NT2/D1 (cell line): ENCODE measurements at regions not wholly inside any gene's neighbourhood (a gene's known extent, or its start where the extent isn't known, plus 50 kb on each side); places are given as distances from the start of the nearest gene placed in this dataset.

Experiments used
- SUZ12 ChIP-seq: IDR thresholded peaks from 2 replicates; pipeline ENCODE4 v1.6.1; 2011; ENCODE audit not compliant: insufficient read length, insufficient read depth; ENCODE audit errors: extremely low read depth
- YY1 ChIP-seq: IDR thresholded peaks from 2 replicates; pipeline ENCODE4 v1.6.1; 2011; ENCODE audit not compliant: insufficient read length, insufficient read depth
- ZNF274 ChIP-seq: IDR thresholded peaks from 2 replicates; pipeline ENCODE4 v1.6.1; 2011; ENCODE audit warnings: mild to moderate bottlenecking, low read depth, low read length

DNA sequence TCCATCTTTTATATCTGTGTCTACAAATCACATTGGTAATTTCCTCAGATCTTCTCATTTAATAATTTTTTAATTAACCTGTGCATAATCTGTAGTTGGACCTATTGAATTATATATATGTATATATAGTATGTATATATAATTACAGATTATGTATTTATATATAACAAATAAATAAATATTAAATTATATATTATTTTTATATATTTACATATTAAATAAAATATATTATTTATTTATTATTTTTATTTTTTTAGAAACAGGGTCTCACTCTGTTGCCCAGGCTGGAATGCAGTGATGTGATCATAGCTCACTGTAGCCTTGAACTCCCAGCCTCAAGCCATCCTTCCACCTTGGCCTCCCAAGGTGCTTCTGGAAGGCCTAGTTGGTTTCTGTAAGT lies 197.9 kb downstream of the FGF9 start:
- TF ChIP-seq YY1, result no peak
- no peak for TF ChIP-seq ZNF274
- TF ChIP-seq SUZ12, result no peak
